Prostate gland (tissue), 2 donors: ENCODE measurements at regions not wholly inside any gene's neighbourhood (a gene's known extent, or its start where the extent isn't known, plus 50 kb on each side); places are given as distances from the start of the nearest gene placed in this dataset.
"Not testable (repeated sequence)": the region's sequence is repeated elsewhere in the genome, so short reads cannot be mapped to it uniquely, and the experiment has no call there.

Experiments
- CTCF ChIP-seq, 4 experiments: fragments of 200-600 bp in 2 of 4; fragments of 450-650 bp in 2 of 4; sonication (generic) in 2 of 4; IDR thresholded peaks; 1 replicate in 3 of 4; 2 replicates in 1 of 4; pipeline ENCODE4 v1.5.1; 2016 to 2019; ENCODE audit warnings: antibody characterized with exemption in 4 of 4, mild to moderate bottlenecking in 2 of 4, moderate library complexity in 2 of 4
- POLR2A ChIP-seq: fragments of 450-650 bp; IDR thresholded peaks from one replicate; pipeline ENCODE4 v1.6.1; 2016; ENCODE audit warnings: antibody characterized with exemption, mild to moderate bottlenecking

DNA sequence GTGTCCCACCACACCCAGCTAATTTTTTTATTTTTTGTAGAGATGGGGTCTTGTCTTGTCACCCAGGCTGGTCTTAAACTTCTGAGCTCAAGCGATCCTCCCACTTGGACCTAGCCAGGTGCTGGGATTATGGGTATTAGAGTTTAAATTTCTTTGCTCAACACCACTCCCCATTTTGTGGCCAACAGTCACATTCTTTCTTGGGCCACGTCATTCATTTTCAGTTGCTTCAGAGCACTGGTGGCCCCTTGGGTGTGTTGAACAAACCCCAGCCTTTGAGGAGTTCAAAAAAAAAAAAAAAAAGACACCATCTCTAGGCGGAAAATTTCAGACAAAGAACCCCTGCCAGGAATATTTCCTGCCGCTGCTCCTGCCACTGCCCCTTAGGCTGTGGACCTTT, 77.0 kb downstream of the SPDYE17 start:
- not testable (repeated sequence) for TF ChIP-seq CTCF (IDR thresholded peaks at IDR 0.05); POLR2A
